ENCODE measurements at regions not wholly inside any gene's neighbourhood (a gene's known extent, or its start where the extent isn't known, plus 50 kb on each side); places are given as distances from the start of the nearest gene placed in this dataset.
"Not testable (repeated sequence)": the region's sequence is repeated elsewhere in the genome, so short reads cannot be mapped to it uniquely, and the experiment has no call there.

DNA sequence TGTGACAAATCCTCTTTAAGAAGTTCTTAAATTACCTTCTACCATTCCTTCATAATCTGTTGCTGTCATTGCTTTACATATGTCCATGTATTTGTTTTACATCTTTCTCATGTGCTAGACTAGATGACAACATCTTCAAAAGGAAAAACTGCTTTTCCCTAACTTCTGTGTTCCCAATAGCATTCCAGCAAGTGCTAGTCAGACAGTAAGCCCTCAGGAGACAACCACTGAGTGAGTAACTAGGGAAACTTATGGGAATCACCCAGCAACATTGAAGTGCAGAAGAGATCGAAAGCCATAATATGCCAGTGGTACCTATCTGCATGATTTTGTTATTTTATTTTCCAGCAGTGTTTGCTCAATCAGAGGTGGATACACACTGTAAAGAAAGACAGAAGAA, 889.7 kb upstream of the API5 start:
- Histone ChIP-seq H3K4me3 (no peak overlapping the region), H3K27me3 (no peaks in the 10 kb centered on the region), H3K9me3 (no peaks in the 10 kb centered on the region), H3K4me1 (no peaks in the 10 kb centered on the region), H3K36me3 (replicated peaks in 1 of 2; ENCODE audit: insufficient read depth in 1 of 2, low read depth in 2 of 2) (no peaks in the 10 kb centered on the region), H3K27ac (no peak overlapping the region)
- DNase-seq = no peak
- intact Hi-C loops (cut with DNase I) = no loop called here
- 69 to 81% methylated on average over 1 of the region's 1 CpG for WGBS, 2 donors
- TF ChIP-seq, protein P1, sequence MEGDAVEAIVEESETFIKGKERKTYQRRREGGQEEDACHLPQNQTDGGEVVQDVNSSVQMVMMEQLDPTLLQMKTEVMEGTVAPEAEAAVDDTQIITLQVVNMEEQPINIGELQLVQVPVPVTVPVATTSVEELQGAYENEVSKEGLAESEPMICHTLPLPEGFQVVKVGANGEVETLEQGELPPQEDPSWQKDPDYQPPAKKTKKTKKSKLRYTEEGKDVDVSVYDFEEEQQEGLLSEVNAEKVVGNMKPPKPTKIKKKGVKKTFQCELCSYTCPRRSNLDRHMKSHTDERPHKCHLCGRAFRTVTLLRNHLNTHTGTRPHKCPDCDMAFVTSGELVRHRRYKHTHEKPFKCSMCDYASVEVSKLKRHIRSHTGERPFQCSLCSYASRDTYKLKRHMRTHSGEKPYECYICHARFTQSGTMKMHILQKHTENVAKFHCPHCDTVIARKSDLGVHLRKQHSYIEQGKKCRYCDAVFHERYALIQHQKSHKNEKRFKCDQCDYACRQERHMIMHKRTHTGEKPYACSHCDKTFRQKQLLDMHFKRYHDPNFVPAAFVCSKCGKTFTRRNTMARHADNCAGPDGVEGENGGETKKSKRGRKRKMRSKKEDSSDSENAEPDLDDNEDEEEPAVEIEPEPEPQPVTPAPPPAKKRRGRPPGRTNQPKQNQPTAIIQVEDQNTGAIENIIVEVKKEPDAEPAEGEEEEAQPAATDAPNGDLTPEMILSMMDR (IDR thresholded peaks at IDR 0.05) = no peak
- TF ChIP-seq POLR2A (IDR thresholded peaks at IDR 0.05) = no peak
- ATAC-seq = no peak

DNA sequence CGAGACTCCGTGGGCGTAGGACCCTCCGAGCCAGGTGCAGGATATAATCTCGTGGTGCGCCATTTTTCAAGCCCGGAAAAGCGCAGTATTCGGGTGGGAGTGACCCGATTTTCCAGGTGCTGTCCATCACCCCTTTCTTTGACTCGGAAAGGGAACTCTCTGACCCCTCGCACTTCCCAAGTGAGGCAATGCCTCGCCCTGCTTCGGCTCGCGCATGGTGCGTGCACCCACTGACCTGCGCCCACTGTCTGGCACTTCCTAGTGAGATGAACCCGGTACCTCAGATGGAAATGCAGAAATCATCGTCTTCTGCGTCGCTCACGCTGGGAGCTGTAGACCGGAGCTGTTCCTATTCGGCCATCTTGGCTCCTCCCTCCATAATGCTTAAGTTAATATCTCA, 876.9 kb upstream of the API5 start:
- not testable (repeated sequence) for ATAC-seq

DNA sequence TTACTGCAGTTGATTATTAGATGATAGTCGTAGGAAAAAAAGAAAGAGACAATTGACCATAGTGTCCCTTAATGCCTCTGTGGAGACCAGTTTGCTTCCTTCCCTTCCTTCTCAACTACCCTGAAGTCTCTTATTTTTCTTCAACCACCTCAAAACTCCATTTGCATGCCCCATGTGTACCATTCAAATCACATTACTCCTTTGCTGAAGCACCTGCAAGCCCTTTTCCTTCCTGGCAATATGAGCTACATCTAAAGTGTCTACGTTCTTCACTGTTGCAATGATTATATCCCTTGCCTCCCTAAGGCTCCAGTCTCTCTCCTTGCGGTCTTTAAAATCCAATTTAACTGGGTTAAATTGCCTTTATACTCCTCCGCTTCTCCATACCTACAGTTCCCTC, 867.4 kb upstream of the API5 start:
- Histone ChIP-seq H3K4me1 (no peaks in the 10 kb centered on the region), H3K4me3 (no peak overlapping the region), H3K27me3 (no peaks in the 10 kb centered on the region), H3K27ac (no peak overlapping the region), H3K36me3 (replicated peaks in 1 of 2; ENCODE audit: insufficient read depth in 1 of 2, low read depth in 2 of 2) (no peaks in the 10 kb centered on the region), H3K9me3 (no peaks in the 10 kb centered on the region)
- 43 to 49% methylated on average over 4 of the region's 4 CpGs for WGBS, 2 donors
- TF ChIP-seq, protein P1 (IDR thresholded peaks at IDR 0.05) = no peak
- no peak for TF ChIP-seq POLR2A (IDR thresholded peaks at IDR 0.05)
- DNase-seq = no peak
- intact Hi-C loops (cut with DNase I) = no loop called here
- no peak for ATAC-seq

More for the DNA sequence above, 876.9 kb upstream of the API5 start:
- H3K4me3 ChIP-seq; intact Hi-C loops (cut with DNase I); DNase-seq; H3K9me3 ChIP-seq; H3K27me3 ChIP-seq; H3K27ac ChIP-seq; H3K36me3 ChIP-seq (replicated peaks in 1 of 2; ENCODE audit: insufficient read depth in 1 of 2, low read depth in 2 of 2); H3K4me1 ChIP-seq: not testable (repeated sequence)
- 88% methylated on average over 24 to 25 of the region's 25 CpGs for WGBS, 2 donors

DNA sequence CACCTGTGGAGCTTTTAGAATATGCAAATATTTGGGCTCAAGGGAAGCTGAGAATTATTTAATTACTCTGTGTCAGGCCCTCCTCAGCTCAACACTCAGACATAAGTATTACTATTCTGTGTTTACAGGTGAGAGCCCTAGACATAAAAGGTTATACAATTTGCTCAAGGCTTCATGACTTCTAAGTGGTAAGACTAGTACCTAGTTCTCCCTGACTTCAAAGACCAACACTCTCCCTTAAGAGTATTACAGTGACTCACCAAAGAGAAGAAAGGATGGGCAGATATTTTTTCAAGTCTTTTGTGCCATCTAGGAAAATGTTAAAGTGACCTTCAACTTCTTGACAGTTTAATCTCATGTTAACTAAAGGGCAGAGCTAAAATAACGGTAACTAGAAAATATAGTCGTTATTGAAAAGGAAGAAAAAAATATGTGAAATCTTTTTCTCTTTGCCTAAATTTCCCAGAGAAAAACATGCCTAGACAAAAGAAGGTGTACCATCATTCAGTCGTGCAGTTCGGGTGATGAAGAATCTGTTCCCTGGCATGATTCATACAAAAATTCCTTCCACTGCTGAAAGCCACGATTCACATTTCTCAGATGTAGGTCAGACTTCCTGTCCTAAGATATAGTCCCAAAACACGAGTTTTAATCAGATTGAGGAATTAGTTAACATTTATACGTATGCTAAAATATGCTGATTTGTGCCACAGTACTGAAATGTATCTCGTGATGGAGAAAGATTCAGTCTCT, 849.1 kb upstream of the API5 start:
- 49 to 53% methylated on average over 8 of the region's 8 CpGs for WGBS, 2 donors
- DNase-seq (no peak), ATAC-seq (no peak)
- no peaks in the 10 kb centered on the region for H3K4me1 ChIP-seq
- no peaks in the 10 kb centered on the region for H3K9me3 ChIP-seq
- TF ChIP-seq, protein P1 (IDR thresholded peaks at IDR 0.05) = no peak
- TF ChIP-seq POLR2A (IDR thresholded peaks at IDR 0.05) = no peak
- no peaks in the 10 kb centered on the region for H3K27me3 ChIP-seq
- no peak overlapping the region for H3K27ac ChIP-seq
- no peaks in the 10 kb centered on the region for H3K36me3 ChIP-seq (replicated peaks in 1 of 2; ENCODE audit: insufficient read depth in 1 of 2, low read depth in 2 of 2)
- no peak overlapping the region for H3K4me3 ChIP-seq
- intact Hi-C loops (cut with DNase I) = no loop called here

DNA sequence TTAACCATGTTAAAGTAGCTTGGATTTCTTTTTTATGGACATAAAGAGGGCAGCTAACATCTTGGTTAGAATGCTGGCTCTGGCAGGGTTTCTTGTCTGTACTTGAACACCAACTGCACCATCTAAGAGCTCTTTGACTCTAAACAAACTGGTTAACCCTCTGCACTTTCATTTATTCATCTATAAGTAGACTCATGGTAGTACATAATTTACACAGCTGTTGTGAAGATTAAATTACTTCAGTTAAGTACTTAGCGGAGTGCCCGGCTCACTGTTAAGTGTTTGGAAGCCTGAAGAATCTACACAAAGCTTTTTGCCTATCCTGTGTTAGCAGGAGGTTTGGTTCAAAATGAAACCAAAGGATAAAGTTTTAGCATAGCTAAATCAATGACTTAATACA, 846.2 kb upstream of the API5 start:
- Histone ChIP-seq H3K9me3 (no peaks in the 10 kb centered on the region), H3K4me1 (no peaks in the 10 kb centered on the region), H3K27me3 (no peaks in the 10 kb centered on the region), H3K27ac (no peak overlapping the region), H3K4me3 (no peak overlapping the region), H3K36me3 (replicated peaks in 1 of 2; ENCODE audit: insufficient read depth in 1 of 2, low read depth in 2 of 2) (no peaks in the 10 kb centered on the region)
- no peak for DNase-seq
- TF ChIP-seq, protein P1 (IDR thresholded peaks at IDR 0.05) = no peak
- no peak for TF ChIP-seq POLR2A (IDR thresholded peaks at IDR 0.05)
- ATAC-seq = no peak
- intact Hi-C loops (cut with DNase I) = no loop called here
- 19 to 30% methylated on average over 2 of the region's 2 CpGs for WGBS, 2 donors
